ENCODE measurements at regions not wholly inside any gene's neighbourhood (a gene's known extent, or its start where the extent isn't known, plus 50 kb on each side); places are given as distances from the start of the nearest gene placed in this dataset.
A peak's percentile ranks its signal among the peaks of the same experiment; 100 is the strongest.

- DNase-seq (no peak), ATAC-seq (no peak)
Measured at GRCh38 chr10:3691482-3691881, 93.5 kb downstream of the KLF6 start.

- peak; percentile 81 for ATAC-seq
- DNase-seq = peak; percentile 17
Measured at GRCh38 chr10:3689871-3690510, 95.0 kb downstream of the KLF6 start.

GRCh38 chr10:3687510-3688081, 97.4 kb downstream of the KLF6 start:
- ATAC-seq (no peak), DNase-seq (no peak)

- ATAC-seq (no peak), DNase-seq (no peak)
Measured at GRCh38 chr10:3685384-3685783, 99.6 kb downstream of the KLF6 start.

GRCh38 chr10:3684891-3685290, 100.1 kb downstream of the KLF6 start:
- ATAC-seq (no peak), DNase-seq (no peak)

GRCh38 chr10:3683560-3683959, 101.4 kb downstream of the KLF6 start:
- DNase-seq (no peak), ATAC-seq (peak; percentile 57)

- ATAC-seq = no peak
Measured at GRCh38 chr10:3682745-3683144, 102.3 kb downstream of the KLF6 start.

GRCh38 chr10:3681642-3682554, 103.1 kb downstream of the KLF6 start:
- ATAC-seq = no peak
- no peak for DNase-seq

More at GRCh38 chr10:3682745-3683144, 102.3 kb downstream of the KLF6 start:
- DNase-seq = no peak

- ATAC-seq = no peak
Measured at GRCh38 chr10:3679950-3680629, 104.9 kb downstream of the KLF6 start.

GRCh38 chr10:3678629-3679227, 106.3 kb downstream of the KLF6 start:
- DNase-seq (no peak), ATAC-seq (no peak)

More at GRCh38 chr10:3679950-3680629, 104.9 kb downstream of the KLF6 start:
- DNase-seq = no peak

GRCh38 chr10:3676564-3676963, 108.4 kb downstream of the KLF6 start:
- no peak for ATAC-seq

GRCh38 chr10:3672220-3672619, 112.8 kb downstream of the KLF6 start:
- DNase-seq (no peak), ATAC-seq (no peak)

More at GRCh38 chr10:3676564-3676963, 108.4 kb downstream of the KLF6 start:
- DNase-seq = no peak

- DNase-seq = no peak
- no peak for ATAC-seq
Measured at GRCh38 chr10:3671386-3671955, 113.5 kb downstream of the KLF6 start.

GRCh38 chr10:3668966-3669330, 116.1 kb downstream of the KLF6 start:
- no peak for DNase-seq
- no peak for ATAC-seq

GRCh38 chr10:3668276-3668965, 116.6 kb downstream of the KLF6 start:
- ATAC-seq (peak; percentile 77), DNase-seq (peak; percentile 55)

GRCh38 chr10:3666525-3667302, 118.3 kb downstream of the KLF6 start:
- DNase-seq (peak; percentile 27), ATAC-seq (peak; percentile 34)

- ATAC-seq (no peak), DNase-seq (no peak)
Measured at GRCh38 chr10:3665316-3665908, 119.6 kb downstream of the KLF6 start.

- ATAC-seq = no peak
- no peak for DNase-seq
Measured at GRCh38 chr10:3662775-3663174, 122.2 kb downstream of the KLF6 start.

GRCh38 chr10:3661271-3661670, 123.7 kb downstream of the KLF6 start:
- DNase-seq (no peak), ATAC-seq (no peak)

- DNase-seq (no peak), ATAC-seq (peak; percentile 32)
Measured at GRCh38 chr10:3660753-3661152, 124.3 kb downstream of the KLF6 start.
